ENCODE measurements at regions not wholly inside any gene's neighbourhood (a gene's known extent, or its start where the extent isn't known, plus 50 kb on each side); places are given as distances from the start of the nearest gene placed in this dataset.

DNA sequence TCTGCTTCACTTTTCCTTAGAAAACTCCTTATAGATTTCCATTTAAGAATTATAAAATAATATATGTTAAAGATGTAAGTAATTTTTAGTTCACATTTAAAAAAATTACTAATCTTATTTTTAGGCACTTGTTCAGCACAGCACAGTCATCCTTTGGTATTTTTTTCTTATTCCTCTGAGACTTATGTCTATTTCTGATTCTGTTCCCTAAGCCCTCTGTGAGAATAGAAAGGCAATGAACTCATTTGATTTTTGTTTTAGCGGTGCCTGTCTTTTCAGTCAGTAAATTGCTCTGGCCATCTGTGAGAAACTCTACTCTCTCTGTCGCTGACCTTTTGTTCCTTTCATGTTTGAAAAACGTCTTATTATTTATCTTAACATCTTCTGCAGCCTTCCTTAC, 168.1 kb downstream of the PCDH17 start:
- TF ChIP-seq, protein P1, sequence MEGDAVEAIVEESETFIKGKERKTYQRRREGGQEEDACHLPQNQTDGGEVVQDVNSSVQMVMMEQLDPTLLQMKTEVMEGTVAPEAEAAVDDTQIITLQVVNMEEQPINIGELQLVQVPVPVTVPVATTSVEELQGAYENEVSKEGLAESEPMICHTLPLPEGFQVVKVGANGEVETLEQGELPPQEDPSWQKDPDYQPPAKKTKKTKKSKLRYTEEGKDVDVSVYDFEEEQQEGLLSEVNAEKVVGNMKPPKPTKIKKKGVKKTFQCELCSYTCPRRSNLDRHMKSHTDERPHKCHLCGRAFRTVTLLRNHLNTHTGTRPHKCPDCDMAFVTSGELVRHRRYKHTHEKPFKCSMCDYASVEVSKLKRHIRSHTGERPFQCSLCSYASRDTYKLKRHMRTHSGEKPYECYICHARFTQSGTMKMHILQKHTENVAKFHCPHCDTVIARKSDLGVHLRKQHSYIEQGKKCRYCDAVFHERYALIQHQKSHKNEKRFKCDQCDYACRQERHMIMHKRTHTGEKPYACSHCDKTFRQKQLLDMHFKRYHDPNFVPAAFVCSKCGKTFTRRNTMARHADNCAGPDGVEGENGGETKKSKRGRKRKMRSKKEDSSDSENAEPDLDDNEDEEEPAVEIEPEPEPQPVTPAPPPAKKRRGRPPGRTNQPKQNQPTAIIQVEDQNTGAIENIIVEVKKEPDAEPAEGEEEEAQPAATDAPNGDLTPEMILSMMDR (IDR thresholded peaks at IDR 0.05): no peak
- TF ChIP-seq POLR2A (IDR thresholded peaks at IDR 0.05): no peak

All from Peyer's patch (tissue), 4 donors.